ENCODE measurements at regions not wholly inside any gene's neighbourhood (a gene's known extent, or its start where the extent isn't known, plus 50 kb on each side); places are given as distances from the start of the nearest gene placed in this dataset.

DNA sequence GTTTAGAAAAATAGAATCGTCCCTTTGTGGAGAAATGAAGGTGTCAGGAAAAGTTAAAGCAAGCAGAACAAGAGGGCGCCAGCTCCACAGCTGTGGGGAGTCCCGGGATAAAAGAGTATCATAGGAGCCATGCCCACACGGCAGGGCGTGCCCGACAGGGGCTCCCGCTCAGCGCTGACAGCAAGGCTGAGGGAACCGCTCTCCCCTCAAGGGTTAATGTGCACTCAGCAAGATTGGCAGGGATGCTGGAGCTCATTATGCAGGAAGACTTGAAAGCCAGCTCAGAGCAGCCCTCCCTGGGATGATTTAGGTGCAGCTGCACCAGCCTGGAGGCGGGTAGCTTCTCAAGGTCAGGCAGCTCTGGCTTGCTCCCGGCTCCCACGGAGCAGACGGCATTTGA lies 500.2 kb downstream of the EIPR1 start:
- TF ChIP-seq CTCF (IDR thresholded peaks at IDR 0.05): no peak
- DNase-seq (ENCODE audit: low spot score): no peak
- ATAC-seq (ENCODE audit: low FRiP score): no peak

DNA sequence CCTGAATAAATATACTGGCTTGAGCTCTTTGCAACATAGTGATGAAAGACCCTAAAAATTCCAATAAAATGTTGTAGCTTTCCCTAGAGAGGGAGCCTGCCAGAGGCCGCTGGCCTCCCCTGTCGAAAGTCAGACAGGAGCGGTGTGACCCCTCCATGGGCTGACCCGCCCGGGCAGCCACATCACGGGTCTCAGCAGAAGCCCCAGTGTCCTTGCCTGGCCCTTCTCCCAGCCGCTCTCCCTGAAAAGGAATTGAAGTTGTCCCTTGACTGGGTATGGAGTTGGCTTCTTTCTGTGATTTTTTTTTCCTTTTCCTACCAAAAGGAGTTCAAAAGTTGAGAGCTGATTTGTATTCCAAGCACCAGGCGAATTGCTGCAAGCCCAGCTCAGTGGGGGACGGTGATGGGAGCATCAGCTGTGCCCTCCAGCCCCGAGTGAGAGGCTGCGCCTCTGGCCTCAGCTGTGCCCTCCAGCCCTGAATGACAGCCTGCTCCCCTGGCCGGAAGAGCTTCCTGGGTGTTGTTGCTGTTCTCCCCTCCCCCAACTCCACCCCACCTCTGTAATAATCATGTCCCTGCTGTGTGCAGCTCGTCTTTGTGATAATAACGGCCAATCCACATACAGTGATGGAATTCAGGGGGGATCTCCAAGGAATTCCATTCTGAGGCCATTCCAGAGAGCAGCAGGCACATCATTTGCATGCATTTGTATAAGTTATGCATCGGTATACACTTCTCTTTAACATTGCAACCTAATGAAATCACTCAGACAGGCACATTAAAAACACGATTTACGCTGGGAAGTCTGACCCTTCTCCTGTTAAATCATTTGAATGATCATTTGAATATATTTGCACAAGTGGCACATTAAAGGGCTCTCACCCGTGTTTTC lies 501.0 kb downstream of the EIPR1 start:
- ATAC-seq (ENCODE audit: low FRiP score): no peak

DNA sequence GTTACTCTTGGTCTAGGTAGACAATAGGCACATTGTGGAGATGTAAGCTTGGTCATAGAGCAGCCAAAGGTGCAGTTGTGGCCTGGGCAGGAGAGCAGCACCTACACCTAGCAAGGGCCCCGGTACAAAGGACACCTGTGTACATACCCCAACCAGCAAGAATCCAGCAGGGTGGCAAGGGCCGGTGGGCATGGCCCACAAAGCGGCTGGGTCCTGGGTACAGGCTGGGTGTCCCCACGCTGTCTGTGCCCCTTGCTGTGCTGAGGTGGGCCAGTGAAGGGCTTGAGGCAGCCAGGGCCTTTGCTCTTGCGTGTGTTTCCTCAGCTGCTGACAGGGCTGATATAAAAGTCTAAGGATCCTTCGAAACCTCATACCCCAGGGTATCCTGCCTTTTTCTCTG lies 501.8 kb downstream of the EIPR1 start:
- no peak for ATAC-seq (ENCODE audit: low FRiP score)
- TF ChIP-seq CTCF (IDR thresholded peaks at IDR 0.05): no peak
- no peak for DNase-seq (ENCODE audit: low spot score)

More for the DNA sequence above, 501.0 kb downstream of the EIPR1 start:
- TF ChIP-seq CTCF (IDR thresholded peaks at IDR 0.05): no peak
- DNase-seq (ENCODE audit: low spot score): no peak

DNA sequence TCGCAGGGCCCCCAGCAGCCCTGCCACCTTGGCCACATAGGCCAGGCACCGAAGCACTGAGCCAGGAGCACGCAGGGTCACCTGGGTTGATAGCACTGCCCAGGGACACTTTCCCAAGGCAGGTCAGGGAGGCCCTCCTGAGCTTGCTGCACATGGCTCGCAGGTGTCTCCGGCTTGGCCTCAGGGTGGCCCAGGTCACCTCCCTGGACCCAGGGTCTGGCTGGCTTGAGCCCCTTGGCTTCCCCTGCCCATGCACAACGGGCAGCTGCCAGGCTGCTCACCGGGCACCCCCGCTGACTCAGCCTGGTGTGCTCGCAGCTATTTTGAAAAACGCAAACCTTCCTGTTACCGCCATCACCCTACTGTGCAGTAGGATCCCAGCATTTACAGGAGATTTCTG lies 502.3 kb downstream of the EIPR1 start:
- DNase-seq (ENCODE audit: low spot score) (no peak), ATAC-seq (ENCODE audit: low FRiP score) (no peak)
- no peak for TF ChIP-seq CTCF (IDR thresholded peaks at IDR 0.05)

DNA sequence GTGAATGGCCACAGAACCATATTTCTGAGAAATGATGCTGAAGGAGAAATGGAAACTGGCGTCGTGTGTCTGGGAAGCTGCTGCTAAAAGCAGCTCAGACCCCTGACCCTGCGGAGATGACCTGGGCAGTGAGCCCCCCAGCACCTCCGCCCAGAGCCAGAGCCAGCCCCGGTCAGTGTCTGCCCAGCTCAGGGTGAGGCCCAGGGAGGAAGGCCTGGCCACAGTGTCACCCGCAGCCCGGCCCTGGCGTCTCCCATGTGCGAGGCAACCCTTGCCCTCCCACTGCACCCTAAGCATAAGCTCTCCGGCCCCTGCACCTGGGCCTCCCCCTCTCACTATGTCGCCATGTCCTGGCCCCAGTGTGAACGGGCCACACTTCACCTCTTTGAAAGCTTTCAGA lies 502.8 kb downstream of the EIPR1 start:
- no peak for TF ChIP-seq CTCF (IDR thresholded peaks at IDR 0.05)
- DNase-seq (ENCODE audit: low spot score): no peak

DNA sequence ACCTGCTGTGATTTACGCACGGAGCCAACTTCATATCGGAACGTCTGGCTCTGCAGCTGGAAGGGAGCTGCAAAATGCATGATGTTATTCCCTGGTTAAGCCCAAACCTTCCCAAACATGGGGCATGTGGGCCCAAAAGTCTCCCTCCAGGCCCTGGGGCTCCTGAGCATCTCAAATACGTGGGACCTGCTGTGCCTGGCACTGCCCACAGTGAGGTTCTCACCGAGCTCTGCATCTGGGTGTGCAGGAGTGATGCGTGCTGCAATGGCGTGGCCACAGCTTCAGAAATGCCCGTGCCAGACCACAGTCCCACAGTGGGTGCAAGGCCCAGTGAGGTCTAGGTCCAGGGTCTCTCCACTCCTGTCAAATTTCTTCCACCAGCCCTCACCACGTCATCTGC lies 503.3 kb downstream of the EIPR1 start:
- ATAC-seq (ENCODE audit: low FRiP score) (no peak), DNase-seq (ENCODE audit: low spot score) (no peak)
- TF ChIP-seq CTCF (IDR thresholded peaks at IDR 0.05): no peak

More for the DNA sequence above, 502.8 kb downstream of the EIPR1 start:
- ATAC-seq (ENCODE audit: low FRiP score): no peak

DNA sequence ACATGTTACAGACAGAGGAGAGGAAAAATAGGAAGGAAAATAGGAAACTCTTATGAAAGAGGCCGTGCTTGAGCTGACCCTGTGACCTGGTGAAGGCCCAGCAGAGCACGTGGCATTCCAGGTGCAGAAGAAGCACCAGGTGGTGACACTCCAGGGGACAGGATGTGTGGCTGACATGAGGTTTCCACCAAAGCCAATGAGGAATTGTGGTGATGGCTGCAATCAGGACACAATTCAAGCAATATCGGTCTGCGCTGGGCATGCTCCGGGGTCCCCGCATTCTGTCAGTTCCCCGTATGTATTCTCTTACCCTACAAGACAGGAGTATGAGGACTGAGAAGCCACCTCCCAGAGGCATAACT lies 504.2 kb downstream of the EIPR1 start:
- no peak for ATAC-seq (ENCODE audit: low FRiP score)
- DNase-seq (ENCODE audit: low spot score): no peak
- no peak for TF ChIP-seq CTCF (IDR thresholded peaks at IDR 0.05)
